ENCODE measurements at regions not wholly inside any gene's neighbourhood (a gene's known extent, or its start where the extent isn't known, plus 50 kb on each side); places are given as distances from the start of the nearest gene placed in this dataset.

DNA sequence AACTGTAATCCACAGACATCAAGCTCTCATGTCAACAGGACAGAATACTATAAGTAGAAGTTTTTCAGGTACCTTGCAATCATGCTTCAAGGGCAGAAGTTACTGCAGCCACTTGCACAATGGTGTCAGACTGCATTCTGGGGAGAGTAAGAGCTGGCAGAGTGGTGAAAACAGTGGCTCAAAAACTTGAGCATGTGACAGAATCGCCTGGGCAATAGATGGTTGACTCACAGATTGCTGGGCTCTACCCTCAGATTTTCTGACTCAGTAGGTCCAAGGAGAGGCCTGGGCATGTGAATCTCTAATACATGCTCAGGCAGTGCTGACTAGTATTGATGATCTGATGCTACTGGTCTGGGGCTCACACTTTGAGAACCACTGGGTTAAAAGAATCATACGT is 187.8 kb downstream of the TBX5 start:
- TF ChIP-seq, protein P1, sequence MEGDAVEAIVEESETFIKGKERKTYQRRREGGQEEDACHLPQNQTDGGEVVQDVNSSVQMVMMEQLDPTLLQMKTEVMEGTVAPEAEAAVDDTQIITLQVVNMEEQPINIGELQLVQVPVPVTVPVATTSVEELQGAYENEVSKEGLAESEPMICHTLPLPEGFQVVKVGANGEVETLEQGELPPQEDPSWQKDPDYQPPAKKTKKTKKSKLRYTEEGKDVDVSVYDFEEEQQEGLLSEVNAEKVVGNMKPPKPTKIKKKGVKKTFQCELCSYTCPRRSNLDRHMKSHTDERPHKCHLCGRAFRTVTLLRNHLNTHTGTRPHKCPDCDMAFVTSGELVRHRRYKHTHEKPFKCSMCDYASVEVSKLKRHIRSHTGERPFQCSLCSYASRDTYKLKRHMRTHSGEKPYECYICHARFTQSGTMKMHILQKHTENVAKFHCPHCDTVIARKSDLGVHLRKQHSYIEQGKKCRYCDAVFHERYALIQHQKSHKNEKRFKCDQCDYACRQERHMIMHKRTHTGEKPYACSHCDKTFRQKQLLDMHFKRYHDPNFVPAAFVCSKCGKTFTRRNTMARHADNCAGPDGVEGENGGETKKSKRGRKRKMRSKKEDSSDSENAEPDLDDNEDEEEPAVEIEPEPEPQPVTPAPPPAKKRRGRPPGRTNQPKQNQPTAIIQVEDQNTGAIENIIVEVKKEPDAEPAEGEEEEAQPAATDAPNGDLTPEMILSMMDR (IDR thresholded peaks at IDR 0.05) = no peak
- TF ChIP-seq ZFX (IDR thresholded peaks at IDR 0.05; ENCODE audit: borderline replicate concordance) = no peak

Data from 22Rv1 (cell line).